ENCODE measurements at regions not wholly inside any gene's neighbourhood (a gene's known extent, or its start where the extent isn't known, plus 50 kb on each side); places are given as distances from the start of the nearest gene placed in this dataset.

GRCh38 chr14:51546603-51547258, 105.0 kb upstream of the FRMD6 start:
- DNase-seq (ENCODE audit: low spot score) = no peak

GRCh38 chr14:51547260-51547659, 104.5 kb upstream of the FRMD6 start:
- no peak for DNase-seq (ENCODE audit: low spot score)

GRCh38 chr14:51547701-51548100, 104.0 kb upstream of the FRMD6 start:
- no peak for DNase-seq (ENCODE audit: low spot score)

GRCh38 chr14:51548187-51548586, 103.5 kb upstream of the FRMD6 start:
- DNase-seq (ENCODE audit: low spot score) = no peak

GRCh38 chr14:51550636-51551035, 101.1 kb upstream of the FRMD6 start:
- DNase-seq (ENCODE audit: low spot score) = no peak

- no peak for DNase-seq (ENCODE audit: low spot score)
These were observed 99.4 kb upstream of the FRMD6 start for GRCh38 chr14:51552275-51552674.

- no peak for DNase-seq (ENCODE audit: low spot score)
These were observed 98.8 kb upstream of the FRMD6 start for GRCh38 chr14:51552768-51553404.

GRCh38 chr14:51554339-51554920, 97.3 kb upstream of the FRMD6 start:
- DNase-seq (ENCODE audit: low spot score) = no peak

- DNase-seq (ENCODE audit: low spot score) = no peak
These were observed 96.8 kb upstream of the FRMD6 start for GRCh38 chr14:51554953-51555352.

- no peak for DNase-seq (ENCODE audit: low spot score)
These were observed 90.6 kb upstream of the FRMD6 start for GRCh38 chr14:51561141-51561540.

- DNase-seq (ENCODE audit: low spot score) = no peak
These were observed 88.9 kb upstream of the FRMD6 start for GRCh38 chr14:51562816-51563215.

GRCh38 chr14:51563560-51563959, 88.2 kb upstream of the FRMD6 start:
- DNase-seq (ENCODE audit: low spot score) = no peak

- no peak for DNase-seq (ENCODE audit: low spot score)
These were observed 87.2 kb upstream of the FRMD6 start for GRCh38 chr14:51564460-51564859.

- DNase-seq (ENCODE audit: low spot score) = no peak
These were observed 86.6 kb upstream of the FRMD6 start for GRCh38 chr14:51564986-51565604.

GRCh38 chr14:51566831-51567582, 84.7 kb upstream of the FRMD6 start:
- no peak for DNase-seq (ENCODE audit: low spot score)

- no peak for DNase-seq (ENCODE audit: low spot score)
These were observed 83.3 kb upstream of the FRMD6 start for GRCh38 chr14:51568366-51568765.

- DNase-seq (ENCODE audit: low spot score) = no peak
These were observed 78.1 kb upstream of the FRMD6 start for GRCh38 chr14:51573607-51574006.

GRCh38 chr14:51574009-51574408, 77.7 kb upstream of the FRMD6 start:
- no peak for DNase-seq (ENCODE audit: low spot score)

- DNase-seq (ENCODE audit: low spot score) = no peak
These were observed 76.2 kb upstream of the FRMD6 start for GRCh38 chr14:51575349-51576116.

- DNase-seq (ENCODE audit: low spot score) = no peak
These were observed 75.6 kb upstream of the FRMD6 start for GRCh38 chr14:51576117-51576430.

GRCh38 chr14:51576879-51577278, 74.8 kb upstream of the FRMD6 start:
- no peak for DNase-seq (ENCODE audit: low spot score)

- no peak for DNase-seq (ENCODE audit: low spot score)
These were observed 72.9 kb upstream of the FRMD6 start for GRCh38 chr14:51578853-51579252.
